ENCODE measurements at regions not wholly inside any gene's neighbourhood (a gene's known extent, or its start where the extent isn't known, plus 50 kb on each side); places are given as distances from the start of the nearest gene placed in this dataset.

GRCh38 chr11:81092522-81092921 lies 1641.1 kb downstream of the FAM181B start:
- no peak overlapping the region for H3K27ac Mint-ChIP-seq
- no peak for DNase-seq
- H3K27me3 Mint-ChIP-seq, result no peaks in the 10 kb centered on the region
- CTCF ChIA-PET, result no interaction called here
- H3K36me3 Mint-ChIP-seq, result no peaks in the 10 kb centered on the region
- H3K9me3 Mint-ChIP-seq, result peaks cover 13 to 34% (median 14%) of the 10 kb centered on the region in 3 donors
- H3K4me1 Mint-ChIP-seq, result no peaks in the 10 kb centered on the region
- ATAC-seq (replicated peaks in 1 of 4), result no peak
- H3K27me3 ChIP-seq (replicated peaks in 1 of 2; ENCODE audit: control insufficient read depth in 2 of 2, extremely low read depth in 1 of 2, insufficient read depth in 2 of 2, low read length in 1 of 2), result no peaks in the 10 kb centered on the region
- H3K36me3 ChIP-seq (ENCODE audit: control insufficient read depth in 2 of 2, extremely low read depth in 1 of 2, insufficient read depth in 1 of 2, low read length in 1 of 2), result no peaks in the 10 kb centered on the region
- H3K4me3 ChIP-seq (ENCODE audit: control insufficient read depth in 1 of 2, extremely low read depth in 1 of 2, low read length in 1 of 2), result no peak overlapping the region
- no peak overlapping the region for H3K27ac ChIP-seq (ENCODE audit: low read length)
- no peaks in the 10 kb centered on the region for H3K4me1 ChIP-seq (ENCODE audit: control insufficient read depth in 1 of 2, extremely low read depth in 1 of 2, insufficient read depth in 2 of 2, low read length in 2 of 2)
- POLR2A ChIA-PET, result no interaction called here
- H3K4me3 Mint-ChIP-seq, result no peak overlapping the region
- H3K9me3 ChIP-seq, result no peaks in the 10 kb centered on the region

DNA sequence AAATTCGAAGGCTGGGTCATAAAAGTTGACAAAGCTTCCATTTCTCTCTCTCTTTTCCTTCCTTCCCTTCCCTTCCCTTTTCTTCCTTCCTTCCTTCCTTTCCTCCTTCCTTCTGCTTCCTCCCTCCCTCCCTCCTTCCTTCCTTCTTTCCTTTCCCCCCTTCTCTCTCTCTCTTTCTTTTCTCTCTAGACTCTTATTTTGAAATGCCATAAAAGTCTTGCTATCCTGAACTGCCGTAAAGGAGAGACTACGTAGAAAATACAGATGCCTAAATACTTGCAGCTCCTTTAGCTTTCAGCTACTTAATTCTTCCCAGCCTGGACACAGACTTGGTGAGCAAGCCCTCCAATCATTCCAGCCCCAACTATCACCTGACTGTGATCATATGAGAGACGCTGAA lies 1644.4 kb downstream of the FAM181B start:
- no peak overlapping the region for H3K4me3 Mint-ChIP-seq
- H3K4me1 Mint-ChIP-seq, result no peaks in the 10 kb centered on the region
- ChIA-PET POLR2A (no interaction called here), CTCF (no interaction called here)
- Histone ChIP-seq H3K4me1 (ENCODE audit: control insufficient read depth in 1 of 2, extremely low read depth in 1 of 2, insufficient read depth in 2 of 2, low read length in 2 of 2) (no peaks in the 10 kb centered on the region), H3K9me3 (no peaks in the 10 kb centered on the region), H3K27ac (ENCODE audit: low read length) (no peak overlapping the region), H3K27me3 (replicated peaks in 1 of 2; ENCODE audit: control insufficient read depth in 2 of 2, extremely low read depth in 1 of 2, insufficient read depth in 2 of 2, low read length in 1 of 2) (no peaks in the 10 kb centered on the region), H3K36me3 (ENCODE audit: control insufficient read depth in 2 of 2, extremely low read depth in 1 of 2, insufficient read depth in 1 of 2, low read length in 1 of 2) (no peaks in the 10 kb centered on the region), H3K4me3 (ENCODE audit: control insufficient read depth in 1 of 2, extremely low read depth in 1 of 2, low read length in 1 of 2) (no peak overlapping the region)
- DNase-seq, result no peak
- no peak overlapping the region for H3K27ac Mint-ChIP-seq
- ATAC-seq (replicated peaks in 1 of 4), result no peak
- 80% methylated on average over 4 of the region's 4 CpGs for WGBS (ENCODE audit: insufficient coverage)
- H3K27me3 Mint-ChIP-seq, result no peaks in the 10 kb centered on the region
- H3K36me3 Mint-ChIP-seq, result no peaks in the 10 kb centered on the region
- peaks cover 7 to 36% (median 7%) of the 10 kb centered on the region in 3 donors for H3K9me3 Mint-ChIP-seq

DNA sequence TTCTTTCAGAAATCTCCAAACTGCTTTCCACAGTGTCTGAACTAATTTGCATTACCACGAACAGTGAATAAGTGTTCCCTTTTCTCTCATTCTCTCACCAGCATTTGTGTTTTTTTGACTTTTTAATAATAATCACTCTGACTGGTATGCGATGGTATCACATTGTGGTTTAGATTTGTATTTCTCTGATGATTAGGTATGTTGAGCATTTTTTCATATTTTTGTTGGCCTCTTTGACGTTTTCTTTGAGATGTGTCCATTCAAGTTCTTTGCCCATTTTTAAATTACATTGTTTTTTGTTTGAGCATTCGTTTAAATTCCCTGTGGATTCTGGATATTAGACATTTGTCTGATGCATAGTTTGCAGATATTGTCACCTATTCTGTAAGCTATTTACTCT lies 1639.6 kb upstream of the TENM4 start:
- Mint-ChIP-seq H3K27ac (no peak overlapping the region), H3K36me3 (no peaks in the 10 kb centered on the region), H3K4me1 (no peaks in the 10 kb centered on the region), H3K4me3 (no peak overlapping the region), H3K27me3 (no peaks in the 10 kb centered on the region), H3K9me3 (peaks cover 18 to 32% (median 21%) of the 10 kb centered on the region in 3 donors)
- ATAC-seq (replicated peaks in 1 of 4), result no peak
- Histone ChIP-seq H3K27me3 (replicated peaks in 1 of 2; ENCODE audit: control insufficient read depth in 2 of 2, extremely low read depth in 1 of 2, insufficient read depth in 2 of 2, low read length in 1 of 2) (no peaks in the 10 kb centered on the region), H3K27ac (ENCODE audit: low read length) (no peak overlapping the region), H3K4me1 (ENCODE audit: control insufficient read depth in 1 of 2, extremely low read depth in 1 of 2, insufficient read depth in 2 of 2, low read length in 2 of 2) (no peaks in the 10 kb centered on the region), H3K9me3 (no peaks in the 10 kb centered on the region), H3K4me3 (ENCODE audit: control insufficient read depth in 1 of 2, extremely low read depth in 1 of 2, low read length in 1 of 2) (no peak overlapping the region), H3K36me3 (ENCODE audit: control insufficient read depth in 2 of 2, extremely low read depth in 1 of 2, insufficient read depth in 1 of 2, low read length in 1 of 2) (no peaks in the 10 kb centered on the region)
- no peak for DNase-seq
- no CpG with 5 or more reads among the region's 4 CpGs for WGBS (ENCODE audit: insufficient coverage)
- ChIA-PET CTCF (no interaction called here), POLR2A (no interaction called here)

DNA sequence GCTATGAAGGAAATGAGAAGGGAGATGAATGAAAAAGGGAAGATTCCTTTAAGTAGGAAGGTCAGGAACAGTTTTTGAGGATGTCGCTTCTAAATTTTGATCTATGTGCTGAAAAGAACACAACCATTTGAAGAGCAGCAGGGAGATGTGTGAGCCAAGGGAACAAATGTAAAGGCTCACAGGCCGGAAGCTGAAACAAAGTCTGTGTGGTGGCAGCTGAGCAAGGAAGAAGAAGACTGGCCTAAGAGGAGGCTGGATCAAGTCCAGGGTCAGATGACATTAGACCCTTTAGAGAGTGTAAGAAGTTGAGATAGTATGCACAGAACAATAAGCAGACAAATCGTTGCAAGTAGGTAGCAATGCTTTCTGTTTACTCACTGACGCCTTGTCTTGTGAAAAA lies 1631.4 kb upstream of the TENM4 start:
- ChIA-PET POLR2A (no interaction called here), CTCF (no interaction called here)
- WGBS (ENCODE audit: insufficient coverage), result 79% methylated on average over 3 of the region's 4 CpGs
- ATAC-seq (replicated peaks in 1 of 4), result no peak
- Mint-ChIP-seq H3K27me3 (no peaks in the 10 kb centered on the region), H3K4me3 (no peak overlapping the region), H3K4me1 (no peaks in the 10 kb centered on the region), H3K9me3 (peaks cover 14 to 26% (median 21%) of the 10 kb centered on the region in 3 donors), H3K36me3 (no peaks in the 10 kb centered on the region), H3K27ac (no peak overlapping the region)
- H3K27me3 ChIP-seq (replicated peaks in 1 of 2; ENCODE audit: control insufficient read depth in 2 of 2, extremely low read depth in 1 of 2, insufficient read depth in 2 of 2, low read length in 1 of 2), result no peaks in the 10 kb centered on the region
- H3K4me3 ChIP-seq (ENCODE audit: control insufficient read depth in 1 of 2, extremely low read depth in 1 of 2, low read length in 1 of 2), result no peak overlapping the region
- no peak overlapping the region for H3K27ac ChIP-seq (ENCODE audit: low read length)
- no peak for DNase-seq
- H3K36me3 ChIP-seq (ENCODE audit: control insufficient read depth in 2 of 2, extremely low read depth in 1 of 2, insufficient read depth in 1 of 2, low read length in 1 of 2), result no peaks in the 10 kb centered on the region
- no peaks in the 10 kb centered on the region for H3K9me3 ChIP-seq
- H3K4me1 ChIP-seq (ENCODE audit: control insufficient read depth in 1 of 2, extremely low read depth in 1 of 2, insufficient read depth in 2 of 2, low read length in 2 of 2), result no peaks in the 10 kb centered on the region

DNA sequence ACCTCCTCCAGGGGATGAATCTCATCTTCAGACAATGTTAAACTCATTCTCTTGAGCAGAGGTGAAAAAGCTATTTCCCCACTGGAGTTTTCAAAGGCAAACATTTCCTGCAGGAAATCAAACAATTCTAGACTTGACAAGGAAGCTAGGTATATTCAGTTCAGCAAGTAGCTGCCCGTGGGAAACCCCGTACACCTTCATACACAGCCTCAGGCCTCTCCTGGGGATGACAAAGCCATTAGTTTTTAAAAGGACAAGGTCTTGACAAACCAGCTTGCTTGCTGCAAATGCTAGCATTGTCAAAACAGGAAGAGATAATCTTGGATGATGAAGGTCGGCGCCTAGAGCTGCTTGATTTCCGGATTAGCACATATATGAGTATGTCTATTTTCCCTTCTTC lies 1630.8 kb upstream of the TENM4 start:
- ChIA-PET CTCF (no interaction called here), POLR2A (no interaction called here)
- H3K27me3 ChIP-seq (replicated peaks in 1 of 2; ENCODE audit: control insufficient read depth in 2 of 2, extremely low read depth in 1 of 2, insufficient read depth in 2 of 2, low read length in 1 of 2), result no peaks in the 10 kb centered on the region
- H3K27ac ChIP-seq (ENCODE audit: low read length), result no peak overlapping the region
- no peaks in the 10 kb centered on the region for H3K4me1 ChIP-seq (ENCODE audit: control insufficient read depth in 1 of 2, extremely low read depth in 1 of 2, insufficient read depth in 2 of 2, low read length in 2 of 2)
- no CpG with 5 or more reads among the region's 5 CpGs for WGBS (ENCODE audit: insufficient coverage)
- H3K36me3 ChIP-seq (ENCODE audit: control insufficient read depth in 2 of 2, extremely low read depth in 1 of 2, insufficient read depth in 1 of 2, low read length in 1 of 2), result no peaks in the 10 kb centered on the region
- no peak overlapping the region for H3K4me3 ChIP-seq (ENCODE audit: control insufficient read depth in 1 of 2, extremely low read depth in 1 of 2, low read length in 1 of 2)
- no peak for ATAC-seq (replicated peaks in 1 of 4)
- no peak for DNase-seq
- H3K9me3 ChIP-seq, result no peaks in the 10 kb centered on the region
- no peaks in the 10 kb centered on the region for H3K4me1 Mint-ChIP-seq
- H3K4me3 Mint-ChIP-seq, result no peak overlapping the region
- H3K36me3 Mint-ChIP-seq, result no peaks in the 10 kb centered on the region
- H3K27ac Mint-ChIP-seq, result no peak overlapping the region
- H3K27me3 Mint-ChIP-seq, result no peaks in the 10 kb centered on the region
- H3K9me3 Mint-ChIP-seq, result peaks cover 14 to 25% (median 21%) of the 10 kb centered on the region in 3 donors

DNA sequence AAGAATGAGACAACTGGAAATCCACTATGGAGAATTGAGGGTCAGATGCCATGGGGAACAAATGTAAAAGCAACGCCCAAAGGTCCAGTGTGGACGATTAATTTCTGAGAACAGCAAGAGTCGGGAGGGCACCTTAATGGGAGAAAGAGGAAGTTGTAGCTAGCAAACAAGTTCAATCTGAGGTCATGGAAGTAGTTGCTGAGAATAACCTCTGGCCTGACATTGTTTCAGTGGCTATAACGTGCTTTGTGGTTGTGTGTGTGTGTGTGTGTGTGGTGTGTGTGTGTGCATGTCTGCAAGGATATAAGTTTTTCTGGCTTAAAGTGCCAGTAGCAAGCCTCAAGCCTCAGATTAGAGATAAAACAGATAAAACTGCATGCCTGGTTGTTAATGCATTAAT lies 1630.1 kb upstream of the TENM4 start:
- Histone ChIP-seq H3K36me3 (ENCODE audit: control insufficient read depth in 2 of 2, extremely low read depth in 1 of 2, insufficient read depth in 1 of 2, low read length in 1 of 2) (no peaks in the 10 kb centered on the region), H3K9me3 (no peaks in the 10 kb centered on the region), H3K27me3 (replicated peaks in 1 of 2; ENCODE audit: control insufficient read depth in 2 of 2, extremely low read depth in 1 of 2, insufficient read depth in 2 of 2, low read length in 1 of 2) (no peaks in the 10 kb centered on the region), H3K27ac (ENCODE audit: low read length) (no peak overlapping the region), H3K4me3 (ENCODE audit: control insufficient read depth in 1 of 2, extremely low read depth in 1 of 2, low read length in 1 of 2) (no peak overlapping the region), H3K4me1 (ENCODE audit: control insufficient read depth in 1 of 2, extremely low read depth in 1 of 2, insufficient read depth in 2 of 2, low read length in 2 of 2) (no peaks in the 10 kb centered on the region)
- no peak for ATAC-seq (replicated peaks in 1 of 4)
- ChIA-PET POLR2A (no interaction called here), CTCF (no interaction called here)
- DNase-seq, result no peak
- Mint-ChIP-seq H3K36me3 (no peaks in the 10 kb centered on the region), H3K4me3 (no peak overlapping the region), H3K27me3 (no peaks in the 10 kb centered on the region), H3K27ac (no peak overlapping the region), H3K9me3 (peaks cover 14 to 21% (median 18%) of the 10 kb centered on the region in 3 donors), H3K4me1 (no peaks in the 10 kb centered on the region)
- WGBS (ENCODE audit: insufficient coverage), result 10% methylated on average over 4 of the region's 4 CpGs

GRCh38 chr11:81059356-81059755 lies 1618.5 kb upstream of the TENM4 start:
- Mint-ChIP-seq H3K4me1 (no peaks in the 10 kb centered on the region), H3K4me3 (no peak overlapping the region), H3K36me3 (no peaks in the 10 kb centered on the region), H3K9me3 (peaks cover 3 to 15% (median 9%) of the 10 kb centered on the region in 3 donors), H3K27me3 (no peaks in the 10 kb centered on the region), H3K27ac (no peak overlapping the region)
- Histone ChIP-seq H3K27me3 (replicated peaks in 1 of 2; ENCODE audit: control insufficient read depth in 2 of 2, extremely low read depth in 1 of 2, insufficient read depth in 2 of 2, low read length in 1 of 2) (no peaks in the 10 kb centered on the region), H3K36me3 (ENCODE audit: control insufficient read depth in 2 of 2, extremely low read depth in 1 of 2, insufficient read depth in 1 of 2, low read length in 1 of 2) (no peaks in the 10 kb centered on the region), H3K4me1 (ENCODE audit: control insufficient read depth in 1 of 2, extremely low read depth in 1 of 2, insufficient read depth in 2 of 2, low read length in 2 of 2) (no peaks in the 10 kb centered on the region), H3K27ac (ENCODE audit: low read length) (no peak overlapping the region), H3K4me3 (ENCODE audit: control insufficient read depth in 1 of 2, extremely low read depth in 1 of 2, low read length in 1 of 2) (no peak overlapping the region), H3K9me3 (no peaks in the 10 kb centered on the region)
- WGBS (ENCODE audit: insufficient coverage), result 0% methylated on average over 1 of the region's 1 CpG
- DNase-seq (no peak), ATAC-seq (replicated peaks in 1 of 4) (no peak)
- ChIA-PET CTCF (no interaction called here), POLR2A (no interaction called here)
